NCI-H748 (cell line): ENCODE measurements at regions not wholly inside any gene's neighbourhood (a gene's known extent, or its start where the extent isn't known, plus 50 kb on each side); places are given as distances from the start of the nearest gene placed in this dataset.

Experiments used
- DNase-seq: peaks from one replicate; lab custom pipeline; 2025; ENCODE audit not compliant: unreplicated experiment; lab: John Stamatoyannopoulos, UW

DNA sequence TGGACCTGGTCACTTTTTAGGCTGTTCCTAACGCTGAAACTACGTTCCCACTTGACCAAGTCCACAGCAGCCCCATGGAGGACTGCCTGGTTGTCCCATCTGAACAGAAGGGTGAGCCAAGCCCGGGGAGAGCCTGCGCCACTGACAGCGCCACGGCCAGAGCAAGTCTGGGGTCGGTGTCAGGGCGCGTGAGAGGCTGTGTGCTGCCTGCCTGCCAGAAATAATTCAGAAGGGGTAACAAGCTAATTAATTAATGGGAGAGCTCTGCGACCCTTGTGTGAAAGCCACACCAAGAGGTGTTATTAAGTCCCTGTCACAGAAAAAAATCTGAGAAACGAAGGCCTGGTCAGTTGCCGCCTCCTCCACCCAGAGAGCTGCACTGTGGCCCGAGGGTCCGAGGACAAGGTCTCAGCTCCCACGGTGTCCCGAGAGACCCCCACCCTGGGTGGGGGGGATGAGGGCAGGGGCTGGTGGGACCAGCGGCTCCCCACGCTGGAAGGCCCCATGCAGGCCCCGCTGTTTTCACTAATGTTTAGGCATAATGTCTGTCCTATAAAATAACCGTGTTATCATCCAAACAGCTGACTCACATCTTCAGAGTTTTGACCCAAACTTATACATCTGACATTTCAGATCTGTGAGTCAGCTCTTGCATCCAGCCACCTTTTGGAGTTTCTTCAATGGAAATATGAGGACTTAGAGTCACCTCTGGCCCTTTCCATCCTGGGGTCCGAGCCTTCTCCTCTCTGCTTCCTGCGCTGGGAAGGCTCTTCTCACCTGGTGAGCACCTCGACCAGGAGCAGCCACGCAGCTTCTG, 58.5 kb downstream of the DLL1 start:
- no peak for DNase-seq

DNA sequence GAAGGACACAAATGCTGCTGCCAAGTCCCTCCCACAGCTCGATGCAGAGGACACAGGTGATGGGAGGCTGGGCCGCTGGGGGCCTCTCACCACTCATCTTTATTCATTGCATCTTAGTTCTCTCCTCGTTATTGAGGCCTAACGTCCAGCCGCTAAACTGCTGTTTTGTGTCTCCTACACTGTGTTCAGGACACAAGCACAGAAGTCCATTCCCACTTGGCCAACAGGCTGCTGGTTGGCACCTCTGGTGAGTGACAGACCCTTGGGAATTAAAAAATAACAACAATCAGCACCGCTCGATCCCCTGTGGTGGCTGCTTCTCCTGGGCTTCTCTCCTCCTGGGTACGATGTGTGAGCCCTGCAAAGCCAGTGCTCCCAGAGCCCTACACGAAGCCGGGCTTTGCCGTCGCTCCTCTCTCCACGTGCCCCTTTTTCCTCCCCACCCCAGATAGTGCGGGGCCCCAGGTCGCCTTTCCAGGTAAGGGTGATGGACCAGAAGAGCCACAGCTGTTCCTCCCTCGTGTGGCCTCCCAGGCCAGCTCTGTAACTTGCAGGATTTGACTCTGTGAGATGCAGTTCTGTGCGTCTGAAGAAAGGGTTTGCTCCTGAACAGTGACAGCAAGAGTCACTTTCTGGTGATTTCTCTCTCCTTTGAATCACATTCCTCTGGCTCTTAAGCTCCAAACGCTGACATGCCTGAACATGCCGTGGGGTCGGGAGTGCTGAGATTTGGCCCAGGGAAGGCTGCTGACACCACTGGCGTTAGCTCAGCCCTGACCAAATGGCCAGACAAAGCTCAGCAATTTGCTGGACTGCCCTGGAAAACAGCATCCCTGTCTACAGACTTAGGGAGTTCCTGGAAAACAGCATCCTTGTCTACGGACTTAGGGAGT, 59.3 kb downstream of the DLL1 start:
- DNase-seq: peak; percentile 18

DNA sequence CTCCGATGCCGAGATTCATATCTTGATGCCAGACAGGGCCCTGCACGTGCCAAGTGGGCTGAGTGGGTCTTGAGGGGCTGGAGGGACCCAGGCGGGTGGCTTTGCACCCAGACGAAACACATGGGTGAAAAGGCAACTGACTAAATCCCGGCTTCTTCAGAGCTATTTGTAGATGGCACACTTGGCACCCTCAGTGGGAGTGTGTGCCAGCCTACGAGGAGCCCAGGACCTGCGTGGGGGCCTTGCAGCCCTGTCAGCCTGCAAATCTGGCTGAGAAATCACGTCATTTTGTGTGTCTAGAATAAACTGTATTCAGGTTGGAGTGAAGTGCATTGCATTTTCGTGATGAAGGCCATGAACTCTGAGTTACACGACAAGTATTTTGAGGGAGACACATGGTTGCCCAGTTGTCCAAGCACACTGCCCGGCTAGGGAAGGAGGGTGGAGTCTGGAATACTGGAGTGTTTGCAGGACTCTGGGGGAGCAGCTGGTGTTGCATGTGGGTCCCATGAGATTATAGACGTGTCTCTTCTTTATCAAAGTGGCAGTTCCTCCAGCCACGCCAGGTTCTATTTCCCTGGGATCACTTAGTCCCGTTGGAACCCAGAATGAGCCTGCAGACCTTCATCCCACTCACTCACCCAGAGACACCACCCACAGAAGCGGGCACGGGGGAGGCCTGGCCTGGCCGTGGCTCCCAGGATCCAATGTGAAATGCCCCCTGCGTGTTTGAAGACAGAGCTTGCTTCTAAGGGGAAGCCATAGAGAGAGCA, 60.2 kb downstream of the DLL1 start:
- DNase-seq: no peak

DNA sequence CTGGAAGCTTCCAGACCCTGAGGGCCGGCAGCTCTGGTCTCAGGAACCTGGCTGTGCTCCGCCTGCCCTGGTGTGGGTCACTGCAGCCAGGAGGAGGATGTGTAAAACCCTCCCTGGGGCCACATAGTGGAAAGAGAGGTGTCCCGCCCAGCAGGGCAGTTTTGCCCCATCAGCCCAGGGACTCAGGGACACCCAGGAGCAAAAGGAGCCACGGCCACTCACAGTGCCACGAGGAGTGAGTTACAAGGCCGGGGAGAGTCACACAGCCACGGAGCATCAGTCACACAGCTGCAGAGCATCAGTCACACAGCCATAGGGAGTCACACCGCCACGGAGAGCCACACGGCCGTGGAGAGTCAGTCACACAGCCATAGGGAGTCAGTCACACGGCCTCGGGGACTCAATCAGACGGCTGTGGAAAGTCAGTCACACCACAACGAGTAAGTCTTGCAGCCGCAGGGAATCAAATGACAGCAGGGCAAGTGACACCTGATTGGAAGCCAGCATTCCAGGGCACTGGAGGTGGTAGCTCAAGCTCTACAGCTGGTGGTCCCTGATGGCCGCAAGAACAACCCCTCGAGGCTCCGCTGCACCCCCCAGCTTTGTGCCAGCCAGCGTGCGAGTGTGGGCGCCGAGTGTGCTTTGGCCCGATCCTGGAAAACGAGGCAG, 60.9 kb downstream of the DLL1 start:
- no peak for DNase-seq

DNA sequence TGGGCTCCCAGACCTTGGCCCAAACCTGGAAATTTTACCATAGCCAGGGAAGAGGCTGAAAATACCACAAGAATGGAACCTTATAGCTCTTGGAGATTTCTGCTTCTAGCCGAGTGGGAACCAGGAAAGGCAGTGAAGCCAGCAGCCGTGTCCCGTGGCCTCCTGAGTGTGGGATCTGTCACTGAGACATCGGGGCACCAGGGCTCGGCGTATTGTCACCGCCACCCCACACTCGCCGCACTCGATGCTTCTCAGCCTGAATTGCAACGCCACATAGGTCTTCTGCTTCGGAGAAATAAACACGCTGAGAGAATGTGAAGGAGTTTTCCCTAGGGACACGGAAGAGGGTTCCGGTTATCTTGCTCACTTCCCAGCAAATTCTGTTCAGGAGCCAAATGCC, 61.5 kb downstream of the DLL1 start:
- DNase-seq: no peak

DNA sequence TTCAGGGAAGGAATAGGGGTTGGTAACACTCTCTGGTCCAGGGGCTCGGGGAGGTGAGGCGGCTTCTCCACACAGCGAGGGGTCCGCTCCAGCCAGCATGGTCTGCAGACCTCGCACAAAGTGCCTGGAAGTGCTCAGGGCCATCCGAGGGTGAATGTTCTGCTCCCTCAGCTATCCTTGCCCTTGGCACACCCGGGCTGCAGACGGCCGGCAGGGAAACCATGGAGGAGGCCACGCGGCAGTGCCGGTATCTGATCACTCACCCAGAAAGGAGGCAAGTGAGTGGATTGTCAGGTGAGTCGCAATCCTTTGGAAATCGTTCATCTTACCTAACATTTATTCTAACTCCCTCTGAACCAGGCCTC, 62.0 kb downstream of the DLL1 start:
- no peak for DNase-seq

DNA sequence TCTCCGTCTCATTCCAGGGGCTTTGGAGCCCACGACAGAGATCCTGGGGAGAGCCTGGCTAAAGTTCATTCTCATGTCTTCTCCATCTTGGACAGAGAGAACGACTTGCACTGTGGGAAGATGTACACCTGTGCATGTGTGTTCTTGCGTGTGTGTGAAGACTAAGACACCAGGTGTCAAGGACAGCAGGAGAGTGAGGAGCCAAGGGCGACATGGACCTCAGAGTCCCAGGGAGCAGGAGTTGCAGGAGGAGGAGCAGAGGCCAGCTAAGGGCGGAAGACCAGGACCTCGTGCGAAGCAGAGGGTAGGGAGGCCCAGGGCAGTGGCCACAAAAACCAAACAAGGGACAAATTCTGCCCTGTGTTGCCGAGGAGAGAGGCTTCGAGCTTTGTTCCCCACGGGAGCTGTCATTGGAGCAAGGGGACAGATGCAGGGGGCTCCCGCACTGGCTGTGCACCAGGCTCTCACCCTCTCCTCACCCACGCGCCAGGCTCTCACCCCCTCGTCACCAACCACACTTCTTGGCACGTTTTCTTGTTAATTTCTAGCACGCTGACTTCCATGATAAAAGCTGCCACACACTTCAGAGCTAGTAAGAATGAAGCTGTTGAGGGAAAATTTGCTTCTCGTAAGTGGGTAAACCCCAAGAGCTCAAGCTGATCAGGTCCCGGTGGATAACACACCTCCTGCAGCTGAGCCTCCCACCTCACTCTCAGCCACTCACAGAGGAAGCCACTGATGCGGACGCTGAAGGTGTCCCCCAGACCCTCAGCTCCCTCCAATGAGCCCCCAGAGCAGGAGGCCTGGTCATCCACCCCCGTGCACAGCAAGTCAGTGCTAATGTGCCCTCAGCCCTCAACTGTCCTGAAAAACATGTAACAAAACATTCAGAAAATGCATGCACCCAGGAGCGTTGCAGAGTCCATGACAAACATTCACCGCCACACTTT, 62.6 kb downstream of the DLL1 start:
- no peak for DNase-seq

DNA sequence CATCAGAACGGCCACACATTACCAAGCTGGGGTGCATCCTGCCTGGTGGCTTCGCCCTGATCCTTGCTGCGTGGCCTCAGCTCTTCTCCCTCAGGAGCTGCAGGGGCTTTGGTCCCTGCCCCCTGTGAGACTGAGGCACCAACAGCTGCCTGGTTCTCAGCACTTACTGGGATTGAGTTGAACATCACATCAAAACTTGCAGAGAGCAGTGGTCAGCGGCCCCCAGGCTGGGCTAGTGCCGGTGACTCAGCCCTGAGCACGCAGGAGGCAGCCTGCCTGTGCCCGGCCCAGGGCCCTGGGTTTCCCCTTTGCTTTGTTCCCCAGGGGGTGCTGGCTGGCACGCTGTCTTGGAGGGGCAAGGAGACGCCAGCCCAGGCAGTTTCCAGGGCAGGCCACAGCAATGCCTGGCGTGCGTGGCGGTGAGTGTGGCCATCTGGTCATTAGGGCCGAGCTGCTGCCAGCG, 63.3 kb downstream of the DLL1 start:
- no peak for DNase-seq

DNA sequence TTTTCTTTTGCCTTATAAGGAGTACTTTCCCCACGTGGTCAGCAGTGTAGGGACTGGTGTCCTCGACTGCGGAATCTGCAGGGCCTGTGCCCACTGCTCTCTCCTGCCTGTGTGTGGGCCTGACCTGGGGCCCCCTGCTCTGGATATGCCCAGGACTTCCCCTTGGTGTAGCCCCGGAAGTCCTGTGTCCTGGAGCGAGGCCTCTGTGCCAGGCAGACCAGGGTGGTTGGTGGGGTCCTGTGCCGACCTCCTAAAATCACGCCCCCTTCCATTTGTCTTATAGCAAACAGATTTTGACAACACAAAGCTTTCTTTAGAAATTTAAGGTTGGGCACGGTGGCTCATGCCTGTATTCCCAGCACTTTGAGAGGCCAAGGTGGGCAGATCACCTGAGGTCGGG, 64.2 kb downstream of the DLL1 start:
- no peak for DNase-seq

DNA sequence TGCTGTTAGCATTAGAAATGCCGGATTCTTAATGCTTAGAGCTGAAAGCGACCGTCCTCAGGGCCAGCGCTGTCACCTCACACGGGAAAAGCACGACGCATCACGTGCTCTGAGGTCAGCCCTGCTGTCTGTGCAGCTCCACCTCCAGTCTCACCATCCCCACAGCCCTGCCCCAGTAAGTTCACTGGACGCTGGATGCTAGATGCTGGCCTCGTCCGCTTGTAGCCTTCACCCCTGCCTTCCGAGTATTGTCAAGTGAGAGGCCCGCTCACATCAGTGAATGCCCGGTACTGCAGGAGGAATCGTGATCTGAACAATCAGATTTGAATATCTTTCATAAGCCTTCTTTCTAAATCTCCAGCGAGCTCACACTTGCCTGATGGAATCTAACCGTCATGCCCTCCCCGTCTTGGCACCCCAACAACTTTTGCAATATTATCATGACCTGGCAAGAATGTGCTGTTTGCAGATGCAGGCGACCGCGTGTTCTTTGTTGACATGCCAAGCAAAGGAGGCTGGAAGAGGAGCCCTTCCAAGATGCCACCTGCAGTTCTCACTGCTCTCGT, 64.9 kb downstream of the DLL1 start:
- no peak for DNase-seq

DNA sequence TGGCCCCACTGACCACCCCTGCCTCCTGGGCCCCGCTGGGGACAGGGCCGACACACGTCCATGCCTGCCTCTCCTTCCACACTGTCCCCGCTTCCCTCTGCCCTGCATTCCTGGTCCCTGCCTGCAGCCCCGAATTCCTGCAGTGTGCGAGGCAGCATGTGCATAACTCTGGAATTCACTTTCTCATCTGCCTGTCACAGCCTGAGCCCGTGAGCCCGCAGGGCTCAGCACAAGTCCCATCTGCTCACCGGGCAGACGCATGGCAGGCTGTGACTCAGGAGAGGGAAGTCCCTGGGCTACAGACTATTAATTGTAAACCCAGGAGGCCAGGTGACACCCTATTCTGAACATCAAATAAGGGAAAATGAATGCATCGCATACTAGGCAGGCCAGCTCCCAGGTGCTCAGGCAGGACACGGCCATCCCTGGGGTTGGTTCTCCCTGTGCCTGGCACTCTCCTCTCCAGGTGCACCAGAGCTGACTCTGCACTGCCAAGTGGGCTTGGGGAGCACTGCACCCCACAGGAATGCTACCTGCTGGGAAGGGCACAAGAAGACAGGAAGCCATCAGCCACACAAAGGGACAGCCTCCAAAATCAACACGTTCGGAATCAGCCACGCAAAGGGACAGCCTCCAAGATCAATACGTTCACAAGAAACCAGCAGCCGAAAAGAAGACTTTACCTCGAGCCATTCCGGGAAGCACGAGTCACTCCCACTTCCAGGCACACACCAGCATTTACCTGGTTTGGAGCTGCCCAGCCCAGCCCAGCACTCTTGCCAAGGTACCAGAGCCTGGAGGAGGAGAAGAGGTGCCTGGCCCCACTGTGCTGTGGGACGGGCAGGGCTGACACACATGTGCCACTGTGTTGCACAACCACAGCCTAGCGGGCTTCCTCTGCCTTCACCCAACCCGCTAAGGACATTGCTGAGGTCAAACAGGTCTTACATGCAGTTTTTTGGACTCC, 65.9 kb downstream of the DLL1 start:
- peak; percentile 16 for DNase-seq

DNA sequence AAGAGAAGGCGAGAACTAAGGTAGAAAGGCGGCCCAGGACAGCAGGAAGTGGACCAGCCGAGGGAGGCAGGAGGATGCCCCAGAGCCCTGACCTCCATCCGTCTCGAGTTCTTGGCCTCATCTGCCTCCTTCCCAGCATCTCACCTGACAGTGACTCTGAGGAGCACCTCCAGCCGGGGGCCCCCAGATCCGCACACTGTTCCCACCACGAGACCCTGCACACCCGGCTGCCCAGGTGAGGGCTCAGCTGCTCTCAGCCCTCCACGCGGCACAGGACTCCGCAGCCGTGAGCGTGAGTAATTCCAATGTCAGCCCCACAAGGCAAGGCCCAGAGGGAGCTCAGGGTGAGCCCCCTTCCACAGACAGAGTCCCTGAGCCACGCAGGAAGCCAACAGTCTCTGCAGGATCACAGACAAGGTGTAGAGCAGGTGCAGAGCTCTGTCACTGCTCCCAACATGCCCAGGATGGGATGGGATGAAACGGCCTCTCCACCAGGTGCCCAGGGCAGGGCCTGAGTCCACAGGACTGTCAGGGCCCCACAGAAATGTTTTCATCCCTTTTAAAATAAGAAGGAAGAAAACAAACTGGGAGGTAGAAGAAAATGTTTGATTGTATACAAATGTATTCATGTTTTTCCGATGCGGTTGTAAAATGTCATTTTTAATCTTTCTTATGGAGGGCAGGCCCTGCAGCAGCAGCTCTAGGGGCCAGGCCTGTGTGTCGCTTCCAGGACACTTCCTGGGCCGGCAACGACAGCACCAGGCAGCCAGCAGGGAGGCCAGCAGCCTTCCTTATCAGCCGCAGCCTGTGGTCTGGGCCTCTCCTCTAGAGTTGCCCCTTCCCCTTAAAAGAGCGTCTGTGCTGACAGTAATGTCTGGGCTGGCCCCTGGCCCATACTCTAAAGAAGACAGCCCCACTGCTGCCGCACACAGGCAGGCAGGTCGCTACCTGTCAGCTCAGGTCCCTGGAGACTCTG, 66.9 kb downstream of the DLL1 start:
- peak; percentile 28 for DNase-seq

DNA sequence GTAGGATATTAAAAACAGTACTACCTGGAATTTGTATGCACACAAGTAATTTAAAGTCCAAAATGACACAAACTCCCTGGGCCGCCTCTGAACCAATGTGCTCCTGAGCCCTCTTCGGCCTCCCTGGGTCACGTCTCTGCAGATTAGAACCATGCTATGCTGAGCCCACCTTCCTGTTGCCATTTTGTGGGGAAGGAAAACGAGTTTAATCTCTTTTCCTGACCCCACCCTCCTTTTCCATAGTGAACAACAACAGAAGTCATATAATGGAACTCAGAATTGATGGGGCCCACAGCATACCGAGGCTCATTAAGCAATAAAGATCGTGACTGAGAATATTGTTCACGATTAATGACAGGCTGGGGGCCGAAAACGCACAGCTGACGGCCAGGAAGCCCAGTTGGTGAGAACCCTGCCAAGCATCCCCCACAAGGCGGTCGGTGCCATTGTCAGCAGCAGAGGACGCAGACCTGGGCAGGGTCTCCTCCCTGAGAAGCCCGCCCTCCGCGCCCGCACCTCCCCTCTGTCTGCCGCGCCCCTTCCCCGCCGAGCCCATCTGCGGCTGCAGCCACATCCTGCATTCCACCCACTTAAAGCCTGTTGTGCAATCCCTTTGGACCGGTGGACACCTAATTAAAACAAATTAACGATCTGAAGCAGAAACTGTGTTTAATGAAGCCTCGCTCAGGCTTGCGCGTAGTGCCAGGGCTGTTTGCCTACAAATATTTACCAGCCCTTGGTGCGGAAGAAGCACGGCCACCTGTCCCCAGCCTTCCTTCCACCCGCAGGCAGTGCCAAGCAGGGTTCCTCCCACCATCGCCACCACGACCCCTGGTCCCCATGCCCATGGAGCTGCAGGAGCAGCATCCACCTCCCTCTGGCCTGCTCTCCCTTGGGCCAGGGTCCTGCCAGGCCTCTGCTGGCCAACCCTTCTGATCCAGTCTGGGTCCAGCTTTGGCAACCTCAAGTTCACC, 68.1 kb downstream of the DLL1 start:
- peak; percentile 97 for DNase-seq

DNA sequence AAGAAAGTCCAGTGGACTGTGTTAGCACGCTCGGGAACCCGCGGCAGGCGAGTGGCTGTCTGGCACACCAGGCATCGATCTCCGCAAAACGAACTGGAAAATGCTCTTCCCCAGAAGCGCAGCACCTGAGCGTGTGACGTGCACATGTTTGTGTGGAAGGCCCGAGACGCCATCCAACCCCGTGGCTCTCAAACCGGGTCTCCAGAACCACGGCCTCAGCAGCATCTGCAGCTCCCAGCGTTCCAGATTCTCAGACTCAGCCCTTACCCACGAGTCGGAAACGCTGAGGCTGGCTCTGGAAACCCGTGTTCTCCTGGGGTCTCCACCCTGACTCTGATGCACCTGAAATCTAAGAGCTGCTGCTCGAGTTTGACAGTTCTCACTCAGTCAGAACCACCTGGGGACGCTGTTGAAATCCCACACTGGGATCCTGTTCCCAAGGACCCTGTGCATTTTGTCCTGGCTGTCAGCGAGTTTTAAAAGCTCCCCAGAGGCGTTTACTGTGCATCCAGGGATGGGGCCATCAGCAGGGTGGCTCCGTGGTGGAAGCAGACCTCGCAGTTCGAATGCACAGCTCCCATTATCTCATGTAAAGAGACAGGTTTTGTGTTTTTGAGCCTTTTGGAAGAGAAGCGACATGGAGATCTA, 69.0 kb downstream of the DLL1 start:
- peak; percentile 50 for DNase-seq

DNA sequence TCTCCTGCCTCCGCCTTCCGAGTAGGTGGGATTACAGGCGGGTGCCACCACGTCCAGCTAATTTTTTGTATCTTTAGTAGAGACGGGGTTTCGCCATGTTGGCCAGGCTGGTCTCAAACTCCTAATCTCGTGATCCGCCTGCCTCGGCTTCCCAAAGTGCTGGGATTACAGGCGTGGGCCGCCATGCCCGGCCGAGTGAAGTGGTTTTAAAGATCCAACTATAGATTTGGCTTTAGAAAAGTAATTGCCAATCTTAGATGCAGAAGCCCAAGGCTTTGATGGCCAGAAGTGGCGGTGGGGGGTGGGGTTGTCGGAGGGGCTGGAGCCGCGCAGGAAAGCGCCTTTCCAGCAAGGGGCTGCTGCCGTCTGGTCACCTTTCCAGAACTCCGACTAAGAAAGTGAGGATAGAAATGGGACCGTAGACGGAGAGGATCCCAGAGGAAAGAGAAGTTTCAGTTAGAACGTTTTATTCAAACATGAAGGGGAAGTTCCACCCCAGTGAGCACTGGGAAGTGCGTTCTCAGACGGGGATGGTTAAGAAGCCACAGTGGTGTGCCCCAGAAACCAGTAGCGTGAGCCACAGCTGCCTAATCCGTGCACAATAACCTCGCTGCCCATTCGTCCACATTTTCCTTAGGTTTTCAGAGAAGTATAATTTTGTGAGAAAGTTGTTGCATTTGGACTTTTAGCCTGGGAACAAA, 69.7 kb downstream of the DLL1 start:
- no peak for DNase-seq
